ENCODE measurements at regions not wholly inside any gene's neighbourhood (a gene's known extent, or its start where the extent isn't known, plus 50 kb on each side); places are given as distances from the start of the nearest gene placed in this dataset.

DNA sequence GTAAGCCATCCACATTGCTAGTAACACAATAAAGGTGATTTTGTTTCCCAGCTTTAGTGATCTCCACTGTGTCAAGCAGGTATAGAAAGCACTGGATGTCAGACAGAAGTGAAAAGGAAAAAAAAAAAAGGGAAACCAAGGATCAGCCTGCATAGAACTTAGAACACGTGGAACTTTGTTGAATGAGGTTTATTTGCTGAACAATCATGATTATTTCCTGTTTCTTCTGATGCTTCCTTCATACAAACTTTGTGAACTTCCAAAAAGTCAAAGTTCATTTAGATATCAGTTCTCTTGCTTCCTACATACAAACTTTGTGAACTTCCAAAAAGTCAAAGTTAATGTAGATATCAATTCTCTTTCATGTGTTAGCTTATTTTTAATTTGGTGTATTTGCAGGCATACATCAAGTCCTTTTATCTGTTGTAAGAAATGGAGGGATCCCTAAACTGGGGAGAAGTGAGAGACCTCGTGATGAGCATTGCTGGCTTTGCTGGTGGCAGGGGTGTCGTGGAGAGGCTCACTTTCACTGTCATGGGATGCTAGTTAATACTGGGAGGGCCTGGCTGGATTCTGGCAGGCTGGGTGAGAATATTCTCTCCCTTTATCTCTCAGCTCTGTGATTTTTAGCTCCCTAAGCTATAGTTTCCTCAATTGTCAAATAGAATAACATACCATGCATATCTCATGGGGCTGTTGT lies 298.4 kb downstream of the INHBA start:
- ChIA-PET POLR2A (no interaction called here), CTCF (interaction anchor here (1.1 kb wide), 1 partner anchor 190 kb away, joined by 3 read pairs; no protein-coding TSS in a partner anchor)
- no peak for ATAC-seq
- Histone ChIP-seq H3K4me2 (no peak overlapping the region), H3K4me3 (no peak overlapping the region), H3K9me3 (no peaks in the 10 kb centered on the region; the same call in 2 of the 3 replicates), H3K27ac (no peak overlapping the region), H3K4me1 (no peaks in the 10 kb centered on the region)
- TF ChIP-seq, protein P1, sequence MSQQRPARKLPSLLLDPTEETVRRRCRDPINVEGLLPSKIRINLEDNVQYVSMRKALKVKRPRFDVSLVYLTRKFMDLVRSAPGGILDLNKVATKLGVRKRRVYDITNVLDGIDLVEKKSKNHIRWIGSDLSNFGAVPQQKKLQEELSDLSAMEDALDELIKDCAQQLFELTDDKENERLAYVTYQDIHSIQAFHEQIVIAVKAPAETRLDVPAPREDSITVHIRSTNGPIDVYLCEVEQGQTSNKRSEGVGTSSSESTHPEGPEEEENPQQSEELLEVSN (IDR thresholded peaks at IDR 0.05; ENCODE audit: borderline replicate concordance, low read depth) = no peak
- TF ChIP-seq MYC (IDR thresholded peaks at IDR 0.05; ENCODE audit: borderline replicate concordance, low read length) = no peak
- TF ChIP-seq KDM5A (IDR thresholded peaks at IDR 0.05) = no peak
- TF ChIP-seq ZNF302 (CRISPR knock-in tag; IDR thresholded peaks at IDR 0.05) = no peak
- no peak for TF ChIP-seq RCOR1 (IDR thresholded peaks at IDR 0.05; ENCODE audit: low read depth, low read length)
- TF ChIP-seq HOXA7 (CRISPR knock-in tag; IDR thresholded peaks at IDR 0.05) = no peak
- TF ChIP-seq TP53 (CRISPR knock-in tag; IDR thresholded peaks at IDR 0.05) = no peak
- TF ChIP-seq, protein P2, sequence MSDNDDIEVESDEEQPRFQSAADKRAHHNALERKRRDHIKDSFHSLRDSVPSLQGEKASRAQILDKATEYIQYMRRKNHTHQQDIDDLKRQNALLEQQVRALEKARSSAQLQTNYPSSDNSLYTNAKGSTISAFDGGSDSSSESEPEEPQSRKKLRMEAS (IDR thresholded peaks at IDR 0.05) = no peak
- TF ChIP-seq, protein P3, sequence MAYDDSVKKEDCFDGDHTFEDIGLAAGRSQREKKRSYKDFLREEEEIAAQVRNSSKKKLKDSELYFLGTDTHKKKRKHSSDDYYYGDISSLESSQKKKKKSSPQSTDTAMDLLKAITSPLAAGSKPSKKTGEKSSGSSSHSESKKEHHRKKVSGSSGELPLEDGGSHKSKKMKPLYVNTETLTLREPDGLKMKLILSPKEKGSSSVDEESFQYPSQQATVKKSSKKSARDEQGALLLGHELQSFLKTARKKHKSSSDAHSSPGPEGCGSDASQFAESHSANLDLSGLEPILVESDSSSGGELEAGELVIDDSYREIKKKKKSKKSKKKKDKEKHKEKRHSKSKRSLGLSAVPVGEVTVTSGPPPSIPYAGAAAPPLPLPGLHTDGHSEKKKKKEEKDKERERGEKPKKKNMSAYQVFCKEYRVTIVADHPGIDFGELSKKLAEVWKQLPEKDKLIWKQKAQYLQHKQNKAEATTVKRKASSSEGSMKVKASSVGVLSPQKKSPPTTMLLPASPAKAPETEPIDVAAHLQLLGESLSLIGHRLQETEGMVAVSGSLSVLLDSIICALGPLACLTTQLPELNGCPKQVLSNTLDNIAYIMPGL (CRISPR knock-in tag; IDR thresholded peaks at IDR 0.05; ENCODE audit: borderline replicate concordance) = no peak
- FAIRE-seq = no peak
- WGBS (ENCODE audit: missing lambda C conversion rate) = 3% methylated on average over 3 of the region's 3 CpGs
- DNase-seq (ENCODE audit: low read depth in 1 of 2, low spot score in 1 of 2) = no peak

DNA sequence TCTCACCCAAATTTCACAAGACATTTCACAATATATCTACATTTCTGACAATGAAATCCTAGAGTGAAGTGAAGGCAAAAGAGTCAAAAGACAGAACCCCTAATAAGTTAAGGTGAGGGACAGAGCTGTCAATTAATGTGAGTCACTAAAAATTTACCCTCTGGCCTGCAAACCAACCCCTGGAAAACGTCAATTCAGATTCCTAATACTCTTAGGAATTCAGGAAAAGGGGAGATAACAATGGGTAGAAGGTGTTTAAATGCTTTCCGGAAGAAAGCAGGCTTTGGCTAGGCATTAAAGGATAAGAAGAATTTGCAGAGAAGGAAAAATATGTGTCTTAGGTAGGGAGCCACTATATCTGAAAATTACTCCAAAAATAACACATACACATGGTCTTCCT lies 299.6 kb downstream of the INHBA start:
- 40% methylated on average over 2 of the region's 2 CpGs for WGBS (ENCODE audit: missing lambda C conversion rate)
- Histone ChIP-seq H3K4me3 (no peak overlapping the region), H3K4me2 (no peak overlapping the region), H3K27ac (no peak overlapping the region), H3K4me1 (no peaks in the 10 kb centered on the region), H3K9me3 (no peaks in the 10 kb centered on the region; the same call in 2 of the 3 replicates)
- FAIRE-seq (no peak), DNase-seq (ENCODE audit: low read depth in 1 of 2, low spot score in 1 of 2) (no peak), ATAC-seq (no peak)
- ChIA-PET POLR2A (no interaction called here), CTCF (no interaction called here)
- TF ChIP-seq CHD2 (IDR thresholded peaks at IDR 0.05; ENCODE audit: low read length, partially characterized antibody) (no peak), CBX8 (IDR thresholded peaks at IDR 0.05) (no peak), ZSCAN20 (CRISPR knock-in tag; IDR thresholded peaks at IDR 0.05) (no peak), BHLHE40 (IDR thresholded peaks at IDR 0.05; ENCODE audit: low read depth, low read length) (no peak), RFX5 (IDR thresholded peaks at IDR 0.05) (no peak), NR3C1 (IDR thresholded peaks at IDR 0.05) (no peak), EP300 (IDR thresholded peaks at IDR 0.05) (no peak), JUN (IDR thresholded peaks at IDR 0.05) (no peak), FOXS1 (CRISPR knock-in tag; IDR thresholded peaks at IDR 0.05) (no peak)
- TF ChIP-seq, protein P2 (IDR thresholded peaks at IDR 0.05) = no peak
- TF ChIP-seq, protein P4, sequence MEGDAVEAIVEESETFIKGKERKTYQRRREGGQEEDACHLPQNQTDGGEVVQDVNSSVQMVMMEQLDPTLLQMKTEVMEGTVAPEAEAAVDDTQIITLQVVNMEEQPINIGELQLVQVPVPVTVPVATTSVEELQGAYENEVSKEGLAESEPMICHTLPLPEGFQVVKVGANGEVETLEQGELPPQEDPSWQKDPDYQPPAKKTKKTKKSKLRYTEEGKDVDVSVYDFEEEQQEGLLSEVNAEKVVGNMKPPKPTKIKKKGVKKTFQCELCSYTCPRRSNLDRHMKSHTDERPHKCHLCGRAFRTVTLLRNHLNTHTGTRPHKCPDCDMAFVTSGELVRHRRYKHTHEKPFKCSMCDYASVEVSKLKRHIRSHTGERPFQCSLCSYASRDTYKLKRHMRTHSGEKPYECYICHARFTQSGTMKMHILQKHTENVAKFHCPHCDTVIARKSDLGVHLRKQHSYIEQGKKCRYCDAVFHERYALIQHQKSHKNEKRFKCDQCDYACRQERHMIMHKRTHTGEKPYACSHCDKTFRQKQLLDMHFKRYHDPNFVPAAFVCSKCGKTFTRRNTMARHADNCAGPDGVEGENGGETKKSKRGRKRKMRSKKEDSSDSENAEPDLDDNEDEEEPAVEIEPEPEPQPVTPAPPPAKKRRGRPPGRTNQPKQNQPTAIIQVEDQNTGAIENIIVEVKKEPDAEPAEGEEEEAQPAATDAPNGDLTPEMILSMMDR (IDR thresholded peaks at IDR 0.05) = no peak

DNA sequence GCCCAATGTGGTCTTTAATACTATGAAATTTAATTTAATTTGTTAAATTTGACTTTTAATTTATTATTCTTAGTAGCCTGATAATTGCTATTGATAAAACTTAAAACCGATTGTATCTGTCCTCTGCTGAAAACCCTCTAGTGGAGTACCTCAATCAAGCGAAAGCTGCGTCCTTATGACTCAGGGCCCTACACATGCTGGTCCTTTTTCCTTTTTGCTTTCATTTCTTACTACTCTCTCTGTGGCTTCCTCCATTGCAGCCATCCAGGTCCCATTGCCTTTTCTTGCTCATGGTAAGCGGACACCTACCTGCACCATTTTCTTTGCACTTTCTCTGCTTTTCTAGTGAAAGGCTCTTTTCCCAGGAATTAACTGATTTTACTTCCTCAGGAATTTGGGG lies 301.1 kb downstream of the INHBA start:
- CTCF ChIA-PET = no interaction called here
- no peak overlapping the region for H3K4me2 ChIP-seq
- H3K27ac ChIP-seq = no peak overlapping the region
- DNase-seq (ENCODE audit: low read depth in 1 of 2, low spot score in 1 of 2) = no peak
- no peak for ATAC-seq
- no peak overlapping the region for H3K4me3 ChIP-seq
- H3K4me1 ChIP-seq = no peaks in the 10 kb centered on the region
- H3K9me3 ChIP-seq = no peaks in the 10 kb centered on the region; the same call in 2 of the 3 replicates
- 18% methylated on average over 4 of the region's 4 CpGs for WGBS (ENCODE audit: missing lambda C conversion rate)
- no peak for FAIRE-seq
- POLR2A ChIA-PET = no interaction called here
- TF ChIP-seq, protein P5, sequence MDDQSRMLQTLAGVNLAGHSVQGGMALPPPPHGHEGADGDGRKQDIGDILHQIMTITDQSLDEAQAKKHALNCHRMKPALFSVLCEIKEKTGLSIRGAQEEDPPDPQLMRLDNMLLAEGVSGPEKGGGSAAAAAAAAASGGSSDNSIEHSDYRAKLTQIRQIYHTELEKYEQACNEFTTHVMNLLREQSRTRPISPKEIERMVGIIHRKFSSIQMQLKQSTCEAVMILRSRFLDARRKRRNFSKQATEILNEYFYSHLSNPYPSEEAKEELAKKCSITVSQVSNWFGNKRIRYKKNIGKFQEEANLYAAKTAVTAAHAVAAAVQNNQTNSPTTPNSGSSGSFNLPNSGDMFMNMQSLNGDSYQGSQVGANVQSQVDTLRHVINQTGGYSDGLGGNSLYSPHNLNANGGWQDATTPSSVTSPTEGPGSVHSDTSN (IDR thresholded peaks at IDR 0.05) = no peak
- TF ChIP-seq, protein P6, sequence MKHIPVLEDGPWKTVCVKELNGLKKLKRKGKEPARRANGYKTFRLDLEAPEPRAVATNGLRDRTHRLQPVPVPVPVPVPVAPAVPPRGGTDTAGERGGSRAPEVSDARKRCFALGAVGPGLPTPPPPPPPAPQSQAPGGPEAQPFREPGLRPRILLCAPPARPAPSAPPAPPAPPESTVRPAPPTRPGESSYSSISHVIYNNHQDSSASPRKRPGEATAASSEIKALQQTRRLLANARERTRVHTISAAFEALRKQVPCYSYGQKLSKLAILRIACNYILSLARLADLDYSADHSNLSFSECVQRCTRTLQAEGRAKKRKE (CRISPR knock-in tag; IDR thresholded peaks at IDR 0.05; ENCODE audit: low read depth) = no peak
- TF ChIP-seq FOSB (CRISPR knock-in tag; IDR thresholded peaks at IDR 0.05) (no peak), CEBPB (IDR thresholded peaks at IDR 0.05) (no peak)
- TF ChIP-seq, protein P7, sequence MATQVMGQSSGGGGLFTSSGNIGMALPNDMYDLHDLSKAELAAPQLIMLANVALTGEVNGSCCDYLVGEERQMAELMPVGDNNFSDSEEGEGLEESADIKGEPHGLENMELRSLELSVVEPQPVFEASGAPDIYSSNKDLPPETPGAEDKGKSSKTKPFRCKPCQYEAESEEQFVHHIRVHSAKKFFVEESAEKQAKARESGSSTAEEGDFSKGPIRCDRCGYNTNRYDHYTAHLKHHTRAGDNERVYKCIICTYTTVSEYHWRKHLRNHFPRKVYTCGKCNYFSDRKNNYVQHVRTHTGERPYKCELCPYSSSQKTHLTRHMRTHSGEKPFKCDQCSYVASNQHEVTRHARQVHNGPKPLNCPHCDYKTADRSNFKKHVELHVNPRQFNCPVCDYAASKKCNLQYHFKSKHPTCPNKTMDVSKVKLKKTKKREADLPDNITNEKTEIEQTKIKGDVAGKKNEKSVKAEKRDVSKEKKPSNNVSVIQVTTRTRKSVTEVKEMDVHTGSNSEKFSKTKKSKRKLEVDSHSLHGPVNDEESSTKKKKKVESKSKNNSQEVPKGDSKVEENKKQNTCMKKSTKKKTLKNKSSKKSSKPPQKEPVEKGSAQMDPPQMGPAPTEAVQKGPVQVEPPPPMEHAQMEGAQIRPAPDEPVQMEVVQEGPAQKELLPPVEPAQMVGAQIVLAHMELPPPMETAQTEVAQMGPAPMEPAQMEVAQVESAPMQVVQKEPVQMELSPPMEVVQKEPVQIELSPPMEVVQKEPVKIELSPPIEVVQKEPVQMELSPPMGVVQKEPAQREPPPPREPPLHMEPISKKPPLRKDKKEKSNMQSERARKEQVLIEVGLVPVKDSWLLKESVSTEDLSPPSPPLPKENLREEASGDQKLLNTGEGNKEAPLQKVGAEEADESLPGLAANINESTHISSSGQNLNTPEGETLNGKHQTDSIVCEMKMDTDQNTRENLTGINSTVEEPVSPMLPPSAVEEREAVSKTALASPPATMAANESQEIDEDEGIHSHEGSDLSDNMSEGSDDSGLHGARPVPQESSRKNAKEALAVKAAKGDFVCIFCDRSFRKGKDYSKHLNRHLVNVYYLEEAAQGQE (IDR thresholded peaks at IDR 0.05) = no peak

Measured in A549 (cell line).